ENCODE measurements at regions not wholly inside any gene's neighbourhood (a gene's known extent, or its start where the extent isn't known, plus 50 kb on each side); places are given as distances from the start of the nearest gene placed in this dataset.
"Not testable (repeated sequence)": the region's sequence is repeated elsewhere in the genome, so short reads cannot be mapped to it uniquely, and the experiment has no call there.

GRCh38 chr10:11403646-11404045 is 207.8 kb downstream of the USP6NL start:
- DNase-seq, result not testable (repeated sequence)

DNA sequence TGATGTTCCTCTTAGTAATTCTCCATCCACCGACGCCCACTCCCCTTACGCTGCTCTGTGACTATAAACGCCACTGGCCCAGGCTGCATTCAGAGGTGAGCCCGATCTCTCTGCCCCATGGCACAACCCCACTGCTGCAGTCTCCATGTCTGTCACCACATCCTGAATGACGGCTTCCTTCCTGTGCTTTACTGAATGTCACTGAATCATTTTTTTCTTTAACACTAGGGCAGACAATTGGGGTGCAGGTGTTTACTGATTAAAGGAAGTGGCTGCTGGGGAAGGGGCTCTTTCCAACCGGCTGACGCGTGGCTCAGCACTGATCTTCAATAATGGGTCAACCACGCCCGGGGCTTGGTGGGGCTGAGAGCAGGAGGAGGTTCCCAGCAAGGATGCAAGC is 208.3 kb downstream of the USP6NL start:
- peak; percentile 79 for DNase-seq

DNA sequence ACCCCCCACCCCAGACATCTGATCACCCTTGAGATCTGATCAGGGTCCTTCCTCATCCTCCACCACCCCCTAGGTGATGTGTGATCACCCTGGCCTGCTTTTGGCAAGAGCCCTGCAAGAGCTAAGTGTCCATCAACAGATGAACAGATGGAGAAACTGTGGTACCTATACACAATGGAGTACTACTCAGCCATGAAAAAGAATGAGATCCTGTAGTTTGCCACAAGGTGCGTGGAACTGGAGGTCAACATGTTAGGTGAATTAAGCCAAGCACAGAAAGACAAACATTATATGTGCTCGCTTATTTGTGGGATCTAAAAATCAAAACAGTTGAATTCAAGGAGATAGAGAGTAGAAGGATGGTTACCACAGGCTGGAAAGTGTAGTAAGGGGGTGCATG is 209.1 kb downstream of the USP6NL start:
- DNase-seq, result no peak

GRCh38 chr10:11401264-11402235 is 209.9 kb downstream of the USP6NL start:
- DNase-seq, result peak; percentile 54

DNA sequence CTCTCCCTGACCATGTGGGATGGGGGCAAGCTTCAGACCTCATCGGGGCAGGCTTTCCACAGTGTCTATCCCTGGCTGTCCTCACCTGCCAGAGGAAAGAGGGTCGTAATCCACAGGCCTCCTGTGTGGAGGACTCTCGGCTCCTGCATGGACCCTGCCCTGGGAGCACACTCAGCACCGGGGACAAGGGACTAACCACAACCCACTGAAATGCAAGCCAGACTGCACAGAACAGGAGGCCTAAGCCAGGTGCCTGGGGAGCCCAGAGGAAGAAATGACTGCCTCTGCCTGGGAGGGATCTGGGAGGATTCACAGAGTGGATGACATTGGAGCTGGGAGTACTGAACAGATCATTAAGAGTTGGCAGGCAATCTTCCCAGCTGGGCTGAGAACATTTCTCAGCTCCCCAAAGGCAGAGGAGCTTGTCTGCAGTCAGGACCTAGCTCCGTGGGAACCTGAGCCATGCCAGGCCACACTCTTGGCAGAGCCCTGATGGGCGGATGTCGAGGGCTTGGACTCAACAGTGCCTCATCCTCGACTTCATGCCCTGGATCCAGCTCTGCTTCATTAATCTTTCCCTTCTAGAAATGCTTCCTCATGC is 213.4 kb downstream of the USP6NL start:
- no peak for DNase-seq

DNA sequence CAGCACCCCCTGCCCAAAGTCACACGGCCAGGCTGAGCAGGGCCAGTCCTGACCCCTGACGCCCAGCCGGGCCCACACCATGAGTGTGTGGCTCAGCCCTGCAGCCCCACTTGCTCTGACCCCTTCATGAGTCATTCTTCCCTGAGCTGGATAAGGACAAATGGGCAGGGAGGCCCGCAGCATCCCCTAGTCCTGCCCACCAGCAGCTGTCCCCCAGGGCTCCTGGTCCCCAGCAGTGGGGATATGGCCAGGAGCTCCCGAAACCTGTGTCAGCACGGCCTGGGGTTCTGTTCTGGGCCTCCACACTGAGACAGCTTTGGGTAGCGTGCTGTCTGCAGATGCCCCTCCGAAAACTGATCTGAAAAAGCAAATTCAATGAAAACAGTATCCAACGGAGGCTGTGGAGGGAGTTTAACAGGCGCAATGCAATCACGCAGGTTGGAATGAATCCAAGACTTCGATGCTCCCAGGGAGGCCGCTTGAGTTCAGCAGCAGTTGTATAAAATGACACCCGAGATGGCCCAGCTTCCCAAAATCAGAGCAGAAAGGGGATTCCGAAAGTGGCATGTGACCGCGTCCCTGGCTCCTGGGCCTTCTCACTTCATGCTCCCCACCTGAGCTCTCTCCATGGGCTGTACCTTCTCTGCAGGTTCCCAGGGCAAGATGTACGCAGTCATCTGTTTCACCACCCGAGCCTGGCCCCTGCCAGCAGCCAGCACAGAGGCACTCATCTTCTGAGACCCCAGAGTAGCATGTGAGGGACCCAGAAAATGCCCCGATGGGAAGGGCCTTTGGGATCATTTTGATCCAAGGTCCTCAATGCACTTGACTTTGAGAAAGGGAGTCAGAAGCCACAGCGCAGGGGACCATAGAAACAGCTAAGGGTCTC is 214.1 kb downstream of the USP6NL start:
- no peak for DNase-seq

DNA sequence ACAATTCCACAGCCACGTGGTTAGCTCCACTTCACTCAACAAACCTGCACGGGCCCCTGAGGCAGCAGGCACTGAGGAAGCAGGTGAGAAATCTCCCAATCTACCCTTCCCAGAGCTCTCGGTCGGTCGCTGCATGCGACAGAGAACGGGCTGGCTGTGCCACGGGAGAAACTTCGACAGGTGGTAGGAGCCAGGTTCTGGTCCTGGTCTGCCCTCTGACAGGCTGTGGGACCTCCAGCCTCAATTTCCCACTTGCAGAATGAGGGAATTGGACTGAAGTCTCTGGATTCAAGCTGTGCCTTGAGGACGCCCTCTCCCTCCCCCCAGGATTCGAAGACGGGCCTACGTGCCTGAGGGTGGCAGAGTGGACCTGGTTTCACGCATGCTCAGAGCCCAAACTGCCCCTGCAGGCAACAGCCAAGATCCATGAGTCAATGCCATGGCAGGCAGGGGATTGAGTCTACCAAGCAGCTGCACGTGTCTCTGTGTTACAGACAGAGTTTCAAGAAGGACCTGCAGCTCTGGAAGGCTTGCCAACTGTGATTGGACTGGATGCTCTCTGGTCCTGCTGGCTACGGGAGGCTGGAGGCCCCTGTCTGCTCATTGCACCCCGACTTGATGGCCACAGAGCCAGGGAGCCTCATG is 215.0 kb downstream of the USP6NL start:
- no peak for DNase-seq

- no peak for DNase-seq
These were observed 215.7 kb downstream of the USP6NL start for GRCh38 chr10:11395581-11396310.

DNA sequence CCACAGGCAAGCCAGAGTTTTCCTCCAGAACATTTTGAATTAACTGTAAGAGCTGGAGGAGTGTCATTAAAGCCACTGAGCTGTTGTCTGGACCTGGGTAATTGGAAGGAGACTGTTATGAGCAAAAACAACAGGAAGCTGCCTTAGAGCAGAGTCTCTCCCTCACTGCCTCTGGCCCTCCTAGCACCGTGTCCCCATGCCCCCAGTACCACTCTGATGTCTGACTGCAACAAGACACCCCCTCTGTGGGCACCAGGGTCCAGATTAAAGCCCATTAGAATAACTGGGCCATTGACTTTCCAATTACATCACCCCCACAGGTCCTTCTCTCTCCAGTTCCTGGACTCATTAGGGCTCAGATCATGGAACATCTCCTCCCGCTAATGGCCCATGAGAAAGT is 216.3 kb downstream of the USP6NL start:
- no peak for DNase-seq

GRCh38 chr10:11393858-11394257 is 217.6 kb downstream of the USP6NL start:
- DNase-seq, result no peak

DNA sequence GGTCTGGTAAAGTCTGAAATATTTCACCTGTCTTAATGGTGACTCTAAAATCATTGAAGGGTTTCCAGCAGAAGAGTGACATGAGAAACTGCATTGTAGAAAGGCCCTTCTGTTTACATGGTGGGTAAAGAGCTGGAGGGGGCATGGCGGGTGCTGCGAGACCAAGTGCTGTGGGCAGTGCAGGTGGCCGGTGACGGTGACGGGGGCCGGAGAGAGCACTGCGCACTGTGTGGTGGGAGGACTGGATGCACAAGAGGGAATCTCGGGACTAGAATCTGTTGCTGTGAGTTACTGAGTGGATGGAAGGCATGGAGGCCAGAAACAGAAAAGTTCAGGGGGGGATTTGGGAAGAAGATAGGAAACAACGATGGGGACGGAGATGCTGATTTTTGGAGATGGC is 218.7 kb downstream of the USP6NL start:
- DNase-seq, result no peak

GRCh38 chr10:11388996-11389395 is 222.5 kb downstream of the USP6NL start:
- DNase-seq, result no peak

GRCh38 chr10:11387551-11388222 is 223.8 kb downstream of the USP6NL start:
- no peak for DNase-seq

DNA sequence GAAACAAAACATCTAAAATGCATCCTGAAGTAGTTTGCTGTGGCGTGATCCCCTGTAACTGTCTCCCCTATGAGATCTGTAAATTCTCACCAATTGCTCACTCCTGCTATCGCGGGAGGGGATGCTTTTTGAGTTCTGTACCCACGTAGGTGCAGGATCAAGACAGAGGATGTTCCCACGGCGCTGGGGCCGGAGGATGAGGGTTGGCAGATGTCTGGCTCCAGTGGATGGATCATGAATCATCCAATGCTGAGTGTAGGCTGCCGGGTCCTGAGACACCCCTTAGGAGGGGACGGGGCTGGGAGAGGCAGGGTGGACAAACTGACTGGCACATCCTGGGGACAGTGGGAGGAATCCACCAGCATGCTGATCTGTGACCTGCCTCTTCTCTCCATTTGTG is 224.4 kb downstream of the USP6NL start:
- DNase-seq, result no peak
